ENCODE measurements at regions not wholly inside any gene's neighbourhood (a gene's known extent, or its start where the extent isn't known, plus 50 kb on each side); places are given as distances from the start of the nearest gene placed in this dataset.

- Mint-ChIP-seq H3K4me3 (no peak overlapping the region), H3K4me1 (peaks cover 0 to 4% (median 0%) of the 10 kb centered on the region in 4 donors), H3K27me3 (no peaks in the 10 kb centered on the region), H3K36me3 (peaks cover 0 to 14% (median 11%) of the 10 kb centered on the region in 3 donors), H3K27ac (no peak overlapping the region), H3K9me3 (peaks cover 0 to 16% (median 5%) of the 10 kb centered on the region in 9 donors)
- POLR2A ChIA-PET, result no interaction called here
- ATAC-seq (no peak), DNase-seq (no peak)
Measured at GRCh38 chr3:59267021-59267420, 217.2 kb upstream of the CFAP20DC start.

GRCh38 chr3:59266551-59266950 lies 216.7 kb upstream of the CFAP20DC start:
- H3K9me3 Mint-ChIP-seq, result peaks cover 0 to 16% (median 5%) of the 10 kb centered on the region in 9 donors
- no peak for DNase-seq
- POLR2A ChIA-PET, result no interaction called here
- H3K4me1 Mint-ChIP-seq, result peaks cover 0 to 6% (median 0%) of the 10 kb centered on the region in 4 donors
- H3K27me3 Mint-ChIP-seq, result no peaks in the 10 kb centered on the region
- no peak for ATAC-seq
- H3K4me3 Mint-ChIP-seq, result no peak overlapping the region
- no peak overlapping the region for H3K27ac Mint-ChIP-seq
- peaks cover 0 to 14% (median 11%) of the 10 kb centered on the region in 3 donors for H3K36me3 Mint-ChIP-seq

- Mint-ChIP-seq H3K27ac (no peak overlapping the region), H3K9me3 (peaks cover 0 to 16% (median 5%) of the 10 kb centered on the region in 9 donors), H3K27me3 (no peaks in the 10 kb centered on the region), H3K4me1 (peaks cover 0 to 6% (median 0%) of the 10 kb centered on the region in 4 donors), H3K4me3 (no peak overlapping the region), H3K36me3 (peaks cover 0 to 14% (median 11%) of the 10 kb centered on the region in 3 donors)
- ATAC-seq (no peak), DNase-seq (no peak)
- POLR2A ChIA-PET, result no interaction called here
Measured at GRCh38 chr3:59265566-59265965, 215.7 kb upstream of the CFAP20DC start.

GRCh38 chr3:59264366-59264765 lies 214.5 kb upstream of the CFAP20DC start:
- H3K9me3 Mint-ChIP-seq, result peaks cover 0 to 16% (median 5%) of the 10 kb centered on the region in 9 donors
- POLR2A ChIA-PET, result no interaction called here
- peaks cover 0 to 14% (median 11%) of the 10 kb centered on the region in 3 donors for H3K36me3 Mint-ChIP-seq
- DNase-seq (no peak), ATAC-seq (no peak)
- H3K27me3 Mint-ChIP-seq, result no peaks in the 10 kb centered on the region
- no peak overlapping the region for H3K4me3 Mint-ChIP-seq
- peaks cover 0 to 6% (median 0%) of the 10 kb centered on the region in 4 donors for H3K4me1 Mint-ChIP-seq
- H3K27ac Mint-ChIP-seq, result no peak overlapping the region

GRCh38 chr3:59263152-59263551 lies 213.3 kb upstream of the CFAP20DC start:
- POLR2A ChIA-PET, result no interaction called here
- Mint-ChIP-seq H3K27ac (no peak overlapping the region), H3K4me1 (peaks cover 0 to 6% (median 0%) of the 10 kb centered on the region in 4 donors), H3K9me3 (peaks cover 0 to 16% (median 5%) of the 10 kb centered on the region in 9 donors), H3K36me3 (peaks cover 0 to 14% (median 11%) of the 10 kb centered on the region in 3 donors), H3K4me3 (no peak overlapping the region), H3K27me3 (no peaks in the 10 kb centered on the region)
- no peak for ATAC-seq
- no peak for DNase-seq

GRCh38 chr3:59262076-59262498 lies 212.3 kb upstream of the CFAP20DC start:
- POLR2A ChIA-PET, result no interaction called here
- H3K36me3 Mint-ChIP-seq, result peaks cover 0 to 14% (median 11%) of the 10 kb centered on the region in 3 donors
- H3K27ac Mint-ChIP-seq, result no peak overlapping the region
- peaks cover 0 to 16% (median 5%) of the 10 kb centered on the region in 9 donors for H3K9me3 Mint-ChIP-seq
- H3K27me3 Mint-ChIP-seq, result no peaks in the 10 kb centered on the region
- no peak overlapping the region for H3K4me3 Mint-ChIP-seq
- ATAC-seq (no peak), DNase-seq (no peak)
- peaks cover 0 to 6% (median 0%) of the 10 kb centered on the region in 4 donors for H3K4me1 Mint-ChIP-seq

- DNase-seq, result no peak
- Mint-ChIP-seq H3K4me3 (no peak overlapping the region), H3K4me1 (peaks cover 0 to 6% (median 0%) of the 10 kb centered on the region in 4 donors), H3K36me3 (peaks cover 0 to 14% (median 11%) of the 10 kb centered on the region in 3 donors), H3K27me3 (no peaks in the 10 kb centered on the region), H3K9me3 (peaks cover 0 to 16% (median 5%) of the 10 kb centered on the region in 9 donors), H3K27ac (no peak overlapping the region)
- POLR2A ChIA-PET, result no interaction called here
- ATAC-seq, result no peak
Measured at GRCh38 chr3:59261009-59261408, 211.2 kb upstream of the CFAP20DC start.

- Mint-ChIP-seq H3K4me1 (peaks cover 0 to 6% (median 0%) of the 10 kb centered on the region in 4 donors), H3K4me3 (no peak overlapping the region), H3K27ac (no peak overlapping the region), H3K36me3 (peaks cover 0 to 4% (median 2%) of the 10 kb centered on the region in 3 donors), H3K9me3 (peaks cover 0 to 5% (median 0%) of the 10 kb centered on the region in 9 donors), H3K27me3 (no peaks in the 10 kb centered on the region)
- DNase-seq (no peak), ATAC-seq (no peak)
- POLR2A ChIA-PET, result no interaction called here
Measured at GRCh38 chr3:59258550-59259260, 208.9 kb upstream of the CFAP20DC start.

- Mint-ChIP-seq H3K27me3 (no peaks in the 10 kb centered on the region), H3K4me3 (no peak overlapping the region), H3K36me3 (no peaks in the 10 kb centered on the region), H3K9me3 (no peaks in the 10 kb centered on the region), H3K4me1 (peaks cover 0 to 6% (median 0%) of the 10 kb centered on the region in 4 donors), H3K27ac (no peak overlapping the region)
- ATAC-seq, result no peak
- POLR2A ChIA-PET, result no interaction called here
- DNase-seq, result no peak
Measured at GRCh38 chr3:59257506-59257905, 207.7 kb upstream of the CFAP20DC start.

GRCh38 chr3:59256230-59256629 lies 206.4 kb upstream of the CFAP20DC start:
- Mint-ChIP-seq H3K27me3 (no peaks in the 10 kb centered on the region), H3K36me3 (no peaks in the 10 kb centered on the region), H3K9me3 (no peaks in the 10 kb centered on the region), H3K4me1 (no peaks in the 10 kb centered on the region), H3K4me3 (no peak overlapping the region), H3K27ac (no peak overlapping the region)
- POLR2A ChIA-PET, result no interaction called here
- ATAC-seq (no peak), DNase-seq (no peak)

- no peak for ATAC-seq
- H3K36me3 Mint-ChIP-seq, result no peaks in the 10 kb centered on the region
- H3K9me3 Mint-ChIP-seq, result no peaks in the 10 kb centered on the region
- H3K4me3 Mint-ChIP-seq, result no peak overlapping the region
- H3K27ac Mint-ChIP-seq, result no peak overlapping the region
- POLR2A ChIA-PET, result no interaction called here
- no peaks in the 10 kb centered on the region for H3K4me1 Mint-ChIP-seq
- H3K27me3 Mint-ChIP-seq, result no peaks in the 10 kb centered on the region
- DNase-seq, result no peak
Measured at GRCh38 chr3:59254976-59255375, 205.2 kb upstream of the CFAP20DC start.

- ATAC-seq (no peak), DNase-seq (no peak)
- H3K9me3 Mint-ChIP-seq, result no peaks in the 10 kb centered on the region
- H3K36me3 Mint-ChIP-seq, result no peaks in the 10 kb centered on the region
- POLR2A ChIA-PET, result no interaction called here
- no peak overlapping the region for H3K27ac Mint-ChIP-seq
- H3K4me3 Mint-ChIP-seq, result no peak overlapping the region
- H3K27me3 Mint-ChIP-seq, result no peaks in the 10 kb centered on the region
- no peaks in the 10 kb centered on the region for H3K4me1 Mint-ChIP-seq
Measured at GRCh38 chr3:59254433-59254832, 204.6 kb upstream of the CFAP20DC start.

GRCh38 chr3:59253523-59253922 lies 203.7 kb upstream of the CFAP20DC start:
- DNase-seq (no peak), ATAC-seq (no peak)
- H3K36me3 Mint-ChIP-seq, result no peaks in the 10 kb centered on the region
- POLR2A ChIA-PET, result no interaction called here
- no peaks in the 10 kb centered on the region for H3K27me3 Mint-ChIP-seq
- no peaks in the 10 kb centered on the region for H3K4me1 Mint-ChIP-seq
- no peak overlapping the region for H3K4me3 Mint-ChIP-seq
- peak overlapping the region in 1 of 10 donors; percentile 25 for H3K27ac Mint-ChIP-seq
- H3K9me3 Mint-ChIP-seq, result peaks cover 0 to 7% (median 0%) of the 10 kb centered on the region in 9 donors

GRCh38 chr3:59251869-59252268 lies 202.0 kb upstream of the CFAP20DC start:
- POLR2A ChIA-PET, result no interaction called here

More at GRCh38 chr3:59251869-59252268, 202.0 kb upstream of the CFAP20DC start:
- DNase-seq, result no peak
- Mint-ChIP-seq H3K27me3 (no peaks in the 10 kb centered on the region), H3K9me3 (peaks cover 0 to 11% (median 0%) of the 10 kb centered on the region in 9 donors), H3K4me3 (no peak overlapping the region), H3K27ac (no peak overlapping the region), H3K4me1 (peaks cover 0 to 4% (median 0%) of the 10 kb centered on the region in 4 donors), H3K36me3 (no peaks in the 10 kb centered on the region)
- ATAC-seq, result no peak
